ENCODE measurements at regions not wholly inside any gene's neighbourhood (a gene's known extent, or its start where the extent isn't known, plus 50 kb on each side); places are given as distances from the start of the nearest gene placed in this dataset.
"Not testable (repeated sequence)": the region's sequence is repeated elsewhere in the genome, so short reads cannot be mapped to it uniquely, and the experiment has no call there.

GRCh38 chr5:24999732-25000131, 355.0 kb upstream of the CDH10 start:
- H3K27ac ChIP-seq (ENCODE audit: low read length), result no peak overlapping the region
- Mint-ChIP-seq H3K4me1 (no peaks in the 10 kb centered on the region), H3K27ac (no peak overlapping the region), H3K9me3 (peaks cover 22 to 27% (median 26%) of the 10 kb centered on the region in 3 donors), H3K27me3 (no peaks in the 10 kb centered on the region), H3K36me3 (no peaks in the 10 kb centered on the region), H3K4me3 (no peak overlapping the region)
- H3K4me3 ChIP-seq (ENCODE audit: control insufficient read depth in 1 of 2, extremely low read depth in 1 of 2, low read length in 1 of 2), result no peak overlapping the region
- ATAC-seq (replicated peaks in 1 of 4), result no peak
- DNase-seq, result no peak
- no CpG with 5 or more reads among the region's 2 CpGs for WGBS (ENCODE audit: insufficient coverage)
- H3K27me3 ChIP-seq (replicated peaks in 1 of 2; ENCODE audit: control insufficient read depth in 2 of 2, extremely low read depth in 1 of 2, insufficient read depth in 2 of 2, low read length in 1 of 2), result no peaks in the 10 kb centered on the region
- ChIA-PET CTCF (no interaction called here), POLR2A (no interaction called here)
- H3K36me3 ChIP-seq (ENCODE audit: control insufficient read depth in 2 of 2, extremely low read depth in 1 of 2, insufficient read depth in 1 of 2, low read length in 1 of 2), result no peaks in the 10 kb centered on the region
- H3K9me3 ChIP-seq, result no peaks in the 10 kb centered on the region
- H3K4me1 ChIP-seq (ENCODE audit: control insufficient read depth in 1 of 2, extremely low read depth in 1 of 2, insufficient read depth in 2 of 2, low read length in 2 of 2), result no peaks in the 10 kb centered on the region

- no peaks in the 10 kb centered on the region for H3K36me3 ChIP-seq (ENCODE audit: control insufficient read depth in 2 of 2, extremely low read depth in 1 of 2, insufficient read depth in 1 of 2, low read length in 1 of 2)
- Mint-ChIP-seq H3K4me1 (no peaks in the 10 kb centered on the region), H3K9me3 (peaks cover 30 to 33% (median 33%) of the 10 kb centered on the region in 3 donors), H3K27ac (no peak overlapping the region), H3K27me3 (no peaks in the 10 kb centered on the region), H3K36me3 (no peaks in the 10 kb centered on the region), H3K4me3 (no peak overlapping the region)
- no peaks in the 10 kb centered on the region for H3K9me3 ChIP-seq
- no peaks in the 10 kb centered on the region for H3K27me3 ChIP-seq (replicated peaks in 1 of 2; ENCODE audit: control insufficient read depth in 2 of 2, extremely low read depth in 1 of 2, insufficient read depth in 2 of 2, low read length in 1 of 2)
- CTCF ChIA-PET, result no interaction called here
- POLR2A ChIA-PET, result no interaction called here
- H3K4me3 ChIP-seq (ENCODE audit: control insufficient read depth in 1 of 2, extremely low read depth in 1 of 2, low read length in 1 of 2), result no peak overlapping the region
- no peak overlapping the region for H3K27ac ChIP-seq (ENCODE audit: low read length)
- WGBS (ENCODE audit: insufficient coverage), result no CpG with 5 or more reads among the region's 2 CpGs
- no peaks in the 10 kb centered on the region for H3K4me1 ChIP-seq (ENCODE audit: control insufficient read depth in 1 of 2, extremely low read depth in 1 of 2, insufficient read depth in 2 of 2, low read length in 2 of 2)
- no peak for DNase-seq
- no peak for ATAC-seq (replicated peaks in 1 of 4)
Observed at GRCh38 chr5:24998641-24999040, 353.9 kb upstream of the CDH10 start.

DNA sequence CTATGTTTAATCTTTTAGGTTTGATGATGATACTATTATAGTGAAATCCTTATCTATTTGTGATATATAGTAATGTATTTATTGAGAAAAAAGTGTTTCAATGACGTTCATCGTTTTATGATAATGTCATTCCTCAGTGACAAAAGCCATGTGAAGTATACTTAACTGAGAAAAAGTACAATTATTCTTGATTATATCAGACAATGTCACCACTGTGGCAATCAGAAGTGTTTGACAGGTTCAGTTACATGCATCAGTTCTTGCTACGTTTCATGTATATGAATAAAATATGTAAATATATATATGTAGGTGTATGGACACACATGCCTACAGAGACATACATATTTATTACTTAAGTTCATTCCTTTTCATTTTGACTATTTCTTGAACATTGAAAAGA, 341.5 kb upstream of the CDH10 start:
- Mint-ChIP-seq H3K36me3 (no peaks in the 10 kb centered on the region), H3K9me3 (peaks cover 3 to 14% (median 14%) of the 10 kb centered on the region in 3 donors), H3K27ac (no peak overlapping the region), H3K4me3 (no peak overlapping the region), H3K4me1 (no peaks in the 10 kb centered on the region), H3K27me3 (no peaks in the 10 kb centered on the region)
- Histone ChIP-seq H3K36me3 (ENCODE audit: control insufficient read depth in 2 of 2, extremely low read depth in 1 of 2, insufficient read depth in 1 of 2, low read length in 1 of 2) (no peaks in the 10 kb centered on the region), H3K27me3 (replicated peaks in 1 of 2; ENCODE audit: control insufficient read depth in 2 of 2, extremely low read depth in 1 of 2, insufficient read depth in 2 of 2, low read length in 1 of 2) (no peaks in the 10 kb centered on the region), H3K9me3 (no peaks in the 10 kb centered on the region), H3K4me3 (ENCODE audit: control insufficient read depth in 1 of 2, extremely low read depth in 1 of 2, low read length in 1 of 2) (no peak overlapping the region), H3K4me1 (ENCODE audit: control insufficient read depth in 1 of 2, extremely low read depth in 1 of 2, insufficient read depth in 2 of 2, low read length in 2 of 2) (no peaks in the 10 kb centered on the region), H3K27ac (ENCODE audit: low read length) (no peak overlapping the region)
- no CpG with 5 or more reads among the region's 3 CpGs for WGBS (ENCODE audit: insufficient coverage)
- DNase-seq (no peak), ATAC-seq (replicated peaks in 1 of 4) (no peak)
- CTCF ChIA-PET, result no interaction called here
- POLR2A ChIA-PET, result no interaction called here

- H3K4me3 ChIP-seq (ENCODE audit: control insufficient read depth in 1 of 2, extremely low read depth in 1 of 2, low read length in 1 of 2); ATAC-seq (replicated peaks in 1 of 4); CTCF ChIA-PET; H3K4me3 Mint-ChIP-seq; H3K9me3 ChIP-seq; H3K27ac Mint-ChIP-seq; H3K27ac ChIP-seq (ENCODE audit: low read length); H3K27me3 ChIP-seq (replicated peaks in 1 of 2; ENCODE audit: control insufficient read depth in 2 of 2, extremely low read depth in 1 of 2, insufficient read depth in 2 of 2, low read length in 1 of 2); H3K4me1 ChIP-seq (ENCODE audit: control insufficient read depth in 1 of 2, extremely low read depth in 1 of 2, insufficient read depth in 2 of 2, low read length in 2 of 2); DNase-seq; H3K4me1 Mint-ChIP-seq; H3K27me3 Mint-ChIP-seq; H3K36me3 ChIP-seq (ENCODE audit: control insufficient read depth in 2 of 2, extremely low read depth in 1 of 2, insufficient read depth in 1 of 2, low read length in 1 of 2); POLR2A ChIA-PET; H3K36me3 Mint-ChIP-seq: not testable (repeated sequence)
- peaks cover 13 to 19% (median 14%) of the 10 kb centered on the region in 3 donors for H3K9me3 Mint-ChIP-seq
- 70% methylated on average over 2 of the region's 3 CpGs for WGBS (ENCODE audit: insufficient coverage)
Observed at GRCh38 chr5:24978552-24978951, 333.8 kb upstream of the CDH10 start.

GRCh38 chr5:24963611-24964010, 318.8 kb upstream of the CDH10 start:
- Mint-ChIP-seq H3K4me1 (no peaks in the 10 kb centered on the region), H3K4me3 (no peak overlapping the region), H3K27ac (no peak overlapping the region), H3K27me3 (no peaks in the 10 kb centered on the region), H3K9me3 (peaks cover 12 to 25% (median 13%) of the 10 kb centered on the region in 3 donors), H3K36me3 (no peaks in the 10 kb centered on the region)
- no CpG with 5 or more reads among the region's 1 CpG for WGBS (ENCODE audit: insufficient coverage)
- ATAC-seq (replicated peaks in 1 of 4) (no peak), DNase-seq (no peak)
- ChIA-PET POLR2A (no interaction called here), CTCF (interaction anchor here in 1 of 2 donors (0.6 kb wide), 1 partner anchor 46 kb away, joined by 3 read pairs; no protein-coding TSS in a partner anchor)
- no peaks in the 10 kb centered on the region for H3K36me3 ChIP-seq (ENCODE audit: control insufficient read depth in 2 of 2, extremely low read depth in 1 of 2, insufficient read depth in 1 of 2, low read length in 1 of 2)
- H3K9me3 ChIP-seq, result no peaks in the 10 kb centered on the region
- no peaks in the 10 kb centered on the region for H3K27me3 ChIP-seq (replicated peaks in 1 of 2; ENCODE audit: control insufficient read depth in 2 of 2, extremely low read depth in 1 of 2, insufficient read depth in 2 of 2, low read length in 1 of 2)
- H3K27ac ChIP-seq (ENCODE audit: low read length), result no peak overlapping the region
- H3K4me1 ChIP-seq (ENCODE audit: control insufficient read depth in 1 of 2, extremely low read depth in 1 of 2, insufficient read depth in 2 of 2, low read length in 2 of 2), result no peaks in the 10 kb centered on the region
- no peak overlapping the region for H3K4me3 ChIP-seq (ENCODE audit: control insufficient read depth in 1 of 2, extremely low read depth in 1 of 2, low read length in 1 of 2)

GRCh38 chr5:24923400-24923799, 278.6 kb upstream of the CDH10 start:
- Mint-ChIP-seq H3K27me3 (no peaks in the 10 kb centered on the region), H3K4me3 (no peak overlapping the region), H3K27ac (no peak overlapping the region), H3K36me3 (no peaks in the 10 kb centered on the region), H3K4me1 (no peaks in the 10 kb centered on the region), H3K9me3 (peaks cover 16 to 31% (median 29%) of the 10 kb centered on the region in 3 donors)
- no CpG with 5 or more reads among the region's 3 CpGs for whole genome bisulfite sequencing (ENCODE audit: insufficient coverage)
- H3K36me3 ChIP-seq (ENCODE audit: control insufficient read depth in 2 of 2, extremely low read depth in 1 of 2, insufficient read depth in 1 of 2, low read length in 1 of 2), result no peaks in the 10 kb centered on the region
- no peak overlapping the region for H3K27ac ChIP-seq (ENCODE audit: low read length)
- H3K27me3 ChIP-seq (replicated peaks in 1 of 2; ENCODE audit: control insufficient read depth in 2 of 2, extremely low read depth in 1 of 2, insufficient read depth in 2 of 2, low read length in 1 of 2), result no peaks in the 10 kb centered on the region
- ChIA-PET POLR2A (no interaction called here), CTCF (no interaction called here)
- H3K4me1 ChIP-seq (ENCODE audit: control insufficient read depth in 1 of 2, extremely low read depth in 1 of 2, insufficient read depth in 2 of 2, low read length in 2 of 2), result no peaks in the 10 kb centered on the region
- no peak for DNase-seq
- no peak overlapping the region for H3K4me3 ChIP-seq (ENCODE audit: control insufficient read depth in 1 of 2, extremely low read depth in 1 of 2, low read length in 1 of 2)
- H3K9me3 ChIP-seq, result no peaks in the 10 kb centered on the region
- ATAC-seq (replicated peaks in 1 of 4), result no peak

- H3K36me3 Mint-ChIP-seq, result no peaks in the 10 kb centered on the region
- H3K9me3 Mint-ChIP-seq, result peaks cover 12 to 25% (median 20%) of the 10 kb centered on the region in 3 donors
- POLR2A ChIA-PET, result no interaction called here
- no peaks in the 10 kb centered on the region for H3K4me1 ChIP-seq (ENCODE audit: control insufficient read depth in 1 of 2, extremely low read depth in 1 of 2, insufficient read depth in 2 of 2, low read length in 2 of 2)
- ATAC-seq (replicated peaks in 1 of 4) (no peak), DNase-seq (no peak)
- H3K4me3 ChIP-seq (ENCODE audit: control insufficient read depth in 1 of 2, extremely low read depth in 1 of 2, low read length in 1 of 2), result no peak overlapping the region
- H3K27me3 Mint-ChIP-seq, result no peaks in the 10 kb centered on the region
- CTCF ChIA-PET, result no interaction called here
- H3K4me1 Mint-ChIP-seq, result no peaks in the 10 kb centered on the region
- H3K27ac Mint-ChIP-seq, result no peak overlapping the region
- no peaks in the 10 kb centered on the region for H3K36me3 ChIP-seq (ENCODE audit: control insufficient read depth in 2 of 2, extremely low read depth in 1 of 2, insufficient read depth in 1 of 2, low read length in 1 of 2)
- no peaks in the 10 kb centered on the region for H3K9me3 ChIP-seq
- no peak overlapping the region for H3K4me3 Mint-ChIP-seq
- H3K27me3 ChIP-seq (replicated peaks in 1 of 2; ENCODE audit: control insufficient read depth in 2 of 2, extremely low read depth in 1 of 2, insufficient read depth in 2 of 2, low read length in 1 of 2), result no peaks in the 10 kb centered on the region
- H3K27ac ChIP-seq (ENCODE audit: low read length), result no peak overlapping the region
- WGBS (ENCODE audit: insufficient coverage), result no CpG with 5 or more reads among the region's 1 CpG
Observed at GRCh38 chr5:24918676-24919075, 273.9 kb upstream of the CDH10 start.
